Skeletal muscle tissue (tissue), 3 donors: ENCODE measurements at regions not wholly inside any gene's neighbourhood (a gene's known extent, or its start where the extent isn't known, plus 50 kb on each side); places are given as distances from the start of the nearest gene placed in this dataset.

Experiments
- H3K27ac ChIP-seq: one replicate; pipeline ENCODE4 v1.7.0; 2013; ENCODE audit warnings: mild to moderate bottlenecking, low read depth, low read length, inconsistent platforms
- H3K27me3 ChIP-seq, 3 donors: one replicate each; pipeline ENCODE4 v1.7.0; 2013; ENCODE audit warnings: low read length in 3 of 3; ENCODE audit not compliant: control insufficient read depth in 3 of 3, insufficient read depth in 3 of 3
- H3K36me3 ChIP-seq, 3 donors: one replicate each; pipeline ENCODE4 v1.7.0; 2013; ENCODE audit warnings: low read length in 3 of 3; ENCODE audit not compliant: control insufficient read depth in 3 of 3, insufficient read depth in 3 of 3
- H3K4me1 ChIP-seq, 3 donors: one replicate each; pipeline ENCODE4 v1.7.0; 2013; ENCODE audit warnings: low read length in 3 of 3, mild to moderate bottlenecking in 3 of 3; ENCODE audit not compliant: control insufficient read depth in 3 of 3, insufficient read depth in 3 of 3
- H3K4me3 ChIP-seq, 3 donors: one replicate each; pipeline ENCODE4 v1.7.0; 2013; ENCODE audit warnings: low read length in 3 of 3
- H3K9ac ChIP-seq, 3 donors: one replicate each; pipeline ENCODE4 v1.7.0; 2013; ENCODE audit warnings: low read length in 3 of 3, mild to moderate bottlenecking in 3 of 3, moderate library complexity in 2 of 3, low read depth in 1 of 3
- H3K9me3 ChIP-seq, 3 donors: one replicate each; pipeline ENCODE4 v1.7.0; 2013; ENCODE audit warnings: low read length in 3 of 3; ENCODE audit not compliant: control insufficient read depth in 3 of 3
- donor health status: Osteomylitis.

DNA sequence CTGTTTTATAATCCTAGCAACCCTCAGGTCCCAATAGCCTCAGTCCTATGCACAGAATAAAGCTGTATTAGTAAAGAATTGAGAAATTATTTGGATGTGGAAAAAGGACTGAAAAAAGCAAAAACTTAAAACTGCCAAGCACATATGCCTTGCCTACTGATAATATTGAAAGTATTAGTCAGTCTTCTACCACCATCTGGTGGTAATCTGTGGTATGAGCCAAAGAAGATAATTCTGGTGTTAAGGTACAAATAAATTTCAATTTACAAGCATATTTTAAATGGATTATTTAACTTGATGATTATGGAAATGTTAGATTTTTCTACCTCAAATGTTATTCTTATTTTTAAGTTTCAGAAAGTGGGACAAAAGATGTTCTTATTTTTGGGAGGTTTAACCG lies 460.3 kb upstream of the KLHL1 start:
- Histone ChIP-seq H3K27me3 (no peaks in the 10 kb centered on the region), H3K4me1 (no peaks in the 10 kb centered on the region), H3K4me3 (no peak overlapping the region), H3K36me3 (no peaks in the 10 kb centered on the region), H3K9ac (no peak overlapping the region), H3K9me3 (no peaks in the 10 kb centered on the region), H3K27ac (no peak overlapping the region)

DNA sequence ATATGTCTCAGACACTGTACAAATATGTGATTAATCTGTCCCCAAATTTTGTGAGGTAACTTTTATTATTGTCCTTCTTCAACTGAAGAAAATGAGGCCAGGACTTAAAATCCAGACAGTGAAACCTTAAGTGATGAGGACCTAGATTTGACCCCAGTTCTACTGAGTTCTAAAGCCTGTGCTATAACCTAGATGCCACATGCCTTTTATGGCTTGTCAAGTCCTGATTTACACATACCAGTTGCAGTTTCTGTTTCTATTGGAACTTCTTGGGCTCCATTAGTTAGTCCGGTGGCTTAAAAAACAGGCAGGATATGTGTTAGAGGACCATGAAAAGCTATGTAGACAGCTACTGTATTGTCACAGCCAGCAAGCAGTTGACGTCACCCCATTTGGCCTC lies 436.5 kb upstream of the KLHL1 start:
- no peak overlapping the region for H3K27ac ChIP-seq
- H3K9me3 ChIP-seq, result no peaks in the 10 kb centered on the region
- H3K4me3 ChIP-seq, result no peak overlapping the region
- no peak overlapping the region for H3K9ac ChIP-seq
- no peaks in the 10 kb centered on the region for H3K36me3 ChIP-seq
- no peaks in the 10 kb centered on the region for H3K27me3 ChIP-seq
- H3K4me1 ChIP-seq, result no peaks in the 10 kb centered on the region

GRCh38 chr13:70541451-70541850 lies 433.2 kb upstream of the KLHL1 start:
- Histone ChIP-seq H3K4me1 (no peaks in the 10 kb centered on the region), H3K27me3 (no peaks in the 10 kb centered on the region), H3K36me3 (no peaks in the 10 kb centered on the region), H3K9ac (no peak overlapping the region), H3K27ac (no peak overlapping the region), H3K9me3 (no peaks in the 10 kb centered on the region), H3K4me3 (no peak overlapping the region)

DNA sequence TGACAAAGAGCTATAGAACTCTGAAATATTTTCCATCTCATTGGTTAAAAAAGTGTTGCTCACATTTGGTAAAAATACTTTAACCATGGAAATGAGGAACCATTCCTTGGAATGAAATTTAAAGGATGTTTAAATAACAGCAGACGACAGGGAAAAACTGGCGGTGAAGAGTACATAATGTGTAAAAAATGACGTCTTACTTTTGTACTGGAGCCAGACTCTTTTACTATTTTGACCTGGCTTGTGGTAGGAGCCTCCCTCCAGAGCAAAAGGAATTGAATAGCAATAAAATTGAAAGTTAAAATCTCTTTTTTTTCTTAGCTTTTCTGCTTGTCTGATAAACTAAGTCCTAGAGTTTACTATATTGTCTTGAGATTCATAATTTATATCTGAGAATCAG lies 426.2 kb upstream of the KLHL1 start:
- no peaks in the 10 kb centered on the region for H3K27me3 ChIP-seq

DNA sequence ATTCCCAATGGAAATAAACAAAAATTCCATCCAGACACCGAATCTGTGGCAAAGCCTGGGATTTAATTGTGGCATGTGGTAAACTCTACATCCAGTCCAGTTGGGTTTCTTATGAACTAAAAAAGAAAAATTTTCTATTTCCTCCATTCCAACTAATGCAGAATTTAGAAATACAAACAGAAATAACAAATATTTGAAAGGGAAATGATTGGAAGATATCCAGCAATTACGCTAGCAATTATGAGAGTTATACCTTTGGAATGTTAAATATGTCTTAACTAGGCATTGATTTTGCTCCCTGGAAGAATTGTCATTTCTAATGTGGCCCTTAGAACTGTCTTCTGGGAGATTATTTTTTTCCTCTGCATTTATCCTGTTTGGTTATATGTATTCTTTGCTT lies 421.4 kb upstream of the KLHL1 start:
- Histone ChIP-seq H3K36me3 (no peaks in the 10 kb centered on the region), H3K27ac (no peak overlapping the region), H3K4me1 (no peaks in the 10 kb centered on the region), H3K27me3 (no peaks in the 10 kb centered on the region), H3K9ac (no peak overlapping the region), H3K9me3 (no peaks in the 10 kb centered on the region), H3K4me3 (no peak overlapping the region)

More for the DNA sequence above, 426.2 kb upstream of the KLHL1 start:
- no peaks in the 10 kb centered on the region for H3K36me3 ChIP-seq
- H3K27ac ChIP-seq, result no peak overlapping the region
- H3K4me3 ChIP-seq, result no peak overlapping the region
- no peak overlapping the region for H3K9ac ChIP-seq
- H3K4me1 ChIP-seq, result no peaks in the 10 kb centered on the region
- no peaks in the 10 kb centered on the region for H3K9me3 ChIP-seq

- H3K27ac ChIP-seq, result no peak overlapping the region
- no peak overlapping the region for H3K4me3 ChIP-seq
- H3K9ac ChIP-seq, result no peak overlapping the region
- no peaks in the 10 kb centered on the region for H3K36me3 ChIP-seq
- no peaks in the 10 kb centered on the region for H3K9me3 ChIP-seq
- no peaks in the 10 kb centered on the region for H3K4me1 ChIP-seq
- H3K27me3 ChIP-seq, result no peaks in the 10 kb centered on the region
Measured at GRCh38 chr13:70527599-70527998, 419.3 kb upstream of the KLHL1 start.

- Histone ChIP-seq H3K9ac (no peak overlapping the region), H3K9me3 (no peaks in the 10 kb centered on the region), H3K36me3 (no peaks in the 10 kb centered on the region), H3K4me1 (no peaks in the 10 kb centered on the region), H3K27ac (no peak overlapping the region), H3K4me3 (no peak overlapping the region), H3K27me3 (no peaks in the 10 kb centered on the region)
Measured at GRCh38 chr13:70523622-70524021, 415.4 kb upstream of the KLHL1 start.

- Histone ChIP-seq H3K9me3 (no peaks in the 10 kb centered on the region), H3K27me3 (no peaks in the 10 kb centered on the region), H3K9ac (no peak overlapping the region), H3K36me3 (no peaks in the 10 kb centered on the region), H3K4me3 (no peak overlapping the region), H3K27ac (no peak overlapping the region), H3K4me1 (no peaks in the 10 kb centered on the region)
Measured at GRCh38 chr13:70520275-70521036, 412.2 kb upstream of the KLHL1 start.

- Histone ChIP-seq H3K36me3 (no peaks in the 10 kb centered on the region), H3K9me3 (no peaks in the 10 kb centered on the region), H3K27me3 (no peaks in the 10 kb centered on the region), H3K4me3 (no peak overlapping the region), H3K9ac (no peak overlapping the region), H3K27ac (no peak overlapping the region), H3K4me1 (no peaks in the 10 kb centered on the region)
Measured at GRCh38 chr13:70518081-70518480, 409.8 kb upstream of the KLHL1 start.

- no peak overlapping the region for H3K9ac ChIP-seq
- no peaks in the 10 kb centered on the region for H3K4me1 ChIP-seq
- no peaks in the 10 kb centered on the region for H3K27me3 ChIP-seq
- H3K9me3 ChIP-seq, result no peaks in the 10 kb centered on the region
- no peak overlapping the region for H3K27ac ChIP-seq
- H3K36me3 ChIP-seq, result no peaks in the 10 kb centered on the region
- no peak overlapping the region for H3K4me3 ChIP-seq
Measured at GRCh38 chr13:70516226-70516625, 408.0 kb upstream of the KLHL1 start.
